ENCODE measurements at regions not wholly inside any gene's neighbourhood (a gene's known extent, or its start where the extent isn't known, plus 50 kb on each side); places are given as distances from the start of the nearest gene placed in this dataset.

DNA sequence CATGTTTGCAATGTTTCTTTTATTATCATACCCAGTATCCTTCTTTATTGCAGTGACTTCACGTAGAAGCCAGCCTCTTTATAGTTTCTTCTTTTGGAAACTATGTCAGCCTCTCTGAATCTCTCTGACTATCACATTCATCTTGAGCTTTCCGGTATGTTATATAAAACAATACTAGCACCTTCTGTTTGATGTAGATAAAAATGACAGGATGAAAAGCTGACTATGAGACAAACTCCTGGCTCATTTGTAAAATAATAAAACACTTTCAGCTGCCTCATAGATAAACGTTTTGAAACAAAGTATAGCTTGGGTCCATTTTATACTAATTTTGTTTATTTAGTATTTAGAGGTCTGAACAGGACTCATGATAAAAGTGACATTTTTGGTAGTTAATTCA is 1145.4 kb upstream of the NUDT12 start:
- Histone ChIP-seq H3K27ac (no peak overlapping the region), H3K36me3 (no peaks in the 10 kb centered on the region), H3K9me3 (peaks cover 0 to 4% (median 2%) of the 10 kb centered on the region in 4 donors), H3K27me3 (no peaks in the 10 kb centered on the region), H3K4me1 (no peaks in the 10 kb centered on the region), H3K4me3 (no peak overlapping the region)
- no peak for ATAC-seq (ENCODE audit: low FRiP score in 2 of 2)
- WGBS, 2 donors = 42 to 50% methylated on average over 3 of the region's 3 CpGs
- no peak for DNase-seq
- TF ChIP-seq POLR2AphosphoS5 (IDR thresholded peaks at IDR 0.05) (no peak), POLR2A (IDR thresholded peaks at IDR 0.05) (no peak), EP300 (IDR thresholded peaks at IDR 0.05) (no peak)
- TF ChIP-seq, protein P1, sequence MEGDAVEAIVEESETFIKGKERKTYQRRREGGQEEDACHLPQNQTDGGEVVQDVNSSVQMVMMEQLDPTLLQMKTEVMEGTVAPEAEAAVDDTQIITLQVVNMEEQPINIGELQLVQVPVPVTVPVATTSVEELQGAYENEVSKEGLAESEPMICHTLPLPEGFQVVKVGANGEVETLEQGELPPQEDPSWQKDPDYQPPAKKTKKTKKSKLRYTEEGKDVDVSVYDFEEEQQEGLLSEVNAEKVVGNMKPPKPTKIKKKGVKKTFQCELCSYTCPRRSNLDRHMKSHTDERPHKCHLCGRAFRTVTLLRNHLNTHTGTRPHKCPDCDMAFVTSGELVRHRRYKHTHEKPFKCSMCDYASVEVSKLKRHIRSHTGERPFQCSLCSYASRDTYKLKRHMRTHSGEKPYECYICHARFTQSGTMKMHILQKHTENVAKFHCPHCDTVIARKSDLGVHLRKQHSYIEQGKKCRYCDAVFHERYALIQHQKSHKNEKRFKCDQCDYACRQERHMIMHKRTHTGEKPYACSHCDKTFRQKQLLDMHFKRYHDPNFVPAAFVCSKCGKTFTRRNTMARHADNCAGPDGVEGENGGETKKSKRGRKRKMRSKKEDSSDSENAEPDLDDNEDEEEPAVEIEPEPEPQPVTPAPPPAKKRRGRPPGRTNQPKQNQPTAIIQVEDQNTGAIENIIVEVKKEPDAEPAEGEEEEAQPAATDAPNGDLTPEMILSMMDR (IDR thresholded peaks at IDR 0.05) = no peak

DNA sequence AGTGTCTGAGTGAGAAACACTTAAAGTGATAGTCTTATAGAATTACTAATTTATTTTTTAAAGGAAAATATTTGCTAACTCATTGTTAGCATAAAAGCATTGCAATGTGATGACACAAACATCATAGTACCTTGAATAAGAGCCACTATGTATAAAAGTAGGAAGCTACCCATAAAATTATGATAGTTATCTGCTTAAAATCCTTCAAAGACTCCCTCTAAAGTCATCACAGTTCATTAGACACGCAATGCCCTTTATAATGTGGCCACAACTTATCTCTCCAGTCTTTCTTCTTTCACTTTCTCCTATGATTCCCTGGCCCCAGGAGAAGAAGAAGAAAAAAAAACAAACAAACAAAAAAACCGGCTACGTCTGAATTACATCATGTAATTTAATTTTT is 1144.0 kb upstream of the NUDT12 start:
- Histone ChIP-seq H3K9me3 (no peaks in the 10 kb centered on the region), H3K4me3 (no peak overlapping the region), H3K27ac (no peak overlapping the region), H3K27me3 (no peaks in the 10 kb centered on the region), H3K4me1 (no peaks in the 10 kb centered on the region), H3K36me3 (no peaks in the 10 kb centered on the region)
- 61 to 73% methylated on average over 3 of the region's 3 CpGs for WGBS, 2 donors
- no peak for TF ChIP-seq POLR2AphosphoS5 (IDR thresholded peaks at IDR 0.05)
- TF ChIP-seq EP300 (IDR thresholded peaks at IDR 0.05) = no peak
- DNase-seq (no peak), ATAC-seq (ENCODE audit: low FRiP score in 2 of 2) (no peak)

DNA sequence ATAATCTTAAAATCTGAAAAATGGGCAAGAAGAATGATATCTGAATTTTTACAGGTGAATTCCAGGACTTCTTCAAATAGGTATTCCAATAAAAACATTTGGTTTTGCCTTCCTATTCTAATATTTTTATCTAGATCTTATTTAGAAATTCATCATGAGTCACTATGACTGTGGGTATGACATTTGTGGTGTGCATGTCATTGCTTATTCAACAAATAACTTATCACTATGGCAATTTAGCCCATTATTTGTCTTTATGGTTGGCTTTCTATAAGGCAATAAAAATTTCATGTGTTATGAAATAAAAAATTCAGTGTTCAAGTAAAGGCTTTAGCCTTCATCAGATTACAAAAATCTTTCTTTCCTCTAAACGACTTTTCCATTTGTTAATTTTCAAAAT is 1139.6 kb upstream of the NUDT12 start:
- ATAC-seq (ENCODE audit: low FRiP score in 2 of 2) = no peak
- no peak for DNase-seq
- H3K9me3 ChIP-seq = peaks cover 0 to 20% (median 13%) of the 10 kb centered on the region in 4 donors
- H3K27me3 ChIP-seq = no peaks in the 10 kb centered on the region
- no peak overlapping the region for H3K27ac ChIP-seq
- no peaks in the 10 kb centered on the region for H3K4me1 ChIP-seq
- TF ChIP-seq POLR2AphosphoS5 (IDR thresholded peaks at IDR 0.05) (no peak), EP300 (IDR thresholded peaks at IDR 0.05) (no peak), POLR2A (IDR thresholded peaks at IDR 0.05) (no peak)
- TF ChIP-seq, protein P1 (IDR thresholded peaks at IDR 0.05) = no peak
- no peak overlapping the region for H3K4me3 ChIP-seq
- WGBS, 2 donors = 76 to 79% methylated on average over 1 of the region's 1 CpG
- H3K36me3 ChIP-seq = no peaks in the 10 kb centered on the region

DNA sequence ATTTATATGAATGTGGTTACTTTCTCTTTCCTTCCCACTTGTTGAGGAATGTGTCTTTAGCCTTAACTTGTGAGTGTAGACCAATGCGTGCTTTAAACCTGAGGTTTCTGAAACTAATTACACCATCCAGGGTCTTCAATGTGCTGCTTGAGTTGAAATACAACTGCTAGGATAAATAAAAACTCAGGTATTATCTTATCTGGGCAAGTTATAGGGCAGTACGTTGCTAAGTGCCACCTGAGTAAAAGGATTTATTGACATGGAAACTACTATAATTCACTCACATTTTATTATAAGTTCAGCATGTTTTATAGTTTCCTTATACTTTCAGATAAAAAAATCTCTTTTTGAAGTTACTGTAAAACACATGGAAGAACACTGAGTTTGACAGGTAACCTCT is 1136.8 kb upstream of the NUDT12 start:
- Histone ChIP-seq H3K27me3 (no peaks in the 10 kb centered on the region), H3K4me1 (no peaks in the 10 kb centered on the region), H3K27ac (no peak overlapping the region), H3K9me3 (peaks cover 0 to 23% (median 13%) of the 10 kb centered on the region in 4 donors), H3K36me3 (no peaks in the 10 kb centered on the region), H3K4me3 (no peak overlapping the region)
- TF ChIP-seq POLR2A (IDR thresholded peaks at IDR 0.05) = no peak
- DNase-seq = no peak
- WGBS, 2 donors = 80 to 88% methylated on average over 2 of the region's 2 CpGs
- no peak for ATAC-seq (ENCODE audit: low FRiP score in 2 of 2)

DNA sequence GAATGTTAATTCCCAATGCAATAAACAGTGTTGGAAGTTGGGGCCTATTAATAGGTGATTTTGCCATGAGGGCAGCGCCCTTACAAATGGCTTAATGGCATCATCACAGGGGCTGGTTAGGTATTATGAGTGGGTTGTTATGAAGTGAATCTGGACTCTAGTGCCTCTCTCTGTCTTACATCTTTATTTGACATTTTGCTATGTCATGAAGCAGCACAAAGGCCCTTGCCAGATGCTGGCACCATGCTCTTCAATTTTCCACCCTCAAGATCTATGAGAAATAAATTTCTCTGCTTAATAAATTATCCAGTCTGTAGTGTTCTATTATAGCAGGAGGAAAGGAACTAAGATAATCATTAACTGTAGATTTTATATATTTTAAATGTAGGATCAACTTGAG is 1098.7 kb upstream of the NUDT12 start:
- TF ChIP-seq EP300 (IDR thresholded peaks at IDR 0.05) (no peak), POLR2AphosphoS5 (IDR thresholded peaks at IDR 0.05) (no peak), POLR2A (IDR thresholded peaks at IDR 0.05) (no peak)
- TF ChIP-seq, protein P1 (IDR thresholded peaks at IDR 0.05) = no peak
- H3K4me1 ChIP-seq = no peaks in the 10 kb centered on the region
- H3K4me3 ChIP-seq = no peak overlapping the region
- H3K36me3 ChIP-seq = no peaks in the 10 kb centered on the region
- no peaks in the 10 kb centered on the region for H3K27me3 ChIP-seq
- no peak for ATAC-seq (ENCODE audit: low FRiP score in 2 of 2)
- WGBS, 2 donors = 78 to 89% methylated on average over 1 of the region's 1 CpG
- H3K27ac ChIP-seq = no peak overlapping the region
- H3K9me3 ChIP-seq = no peaks in the 10 kb centered on the region
- DNase-seq = no peak

DNA sequence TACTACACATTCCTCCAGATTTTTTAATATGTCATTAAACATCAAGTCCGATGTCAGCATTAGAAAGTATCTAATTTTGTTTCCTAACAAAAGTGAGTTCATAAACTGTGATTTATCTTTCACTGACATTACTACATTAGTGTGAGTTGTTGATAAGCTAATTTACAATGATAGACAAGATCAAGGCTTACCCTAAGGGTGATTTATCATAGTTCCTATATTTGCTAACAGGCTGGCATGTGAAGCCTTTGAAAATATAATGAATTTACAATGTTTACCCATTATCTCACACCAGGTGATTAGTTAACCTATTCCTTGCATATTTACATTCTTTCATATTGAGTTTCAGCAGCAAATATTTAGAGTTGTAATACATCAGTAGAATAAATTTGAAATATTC is 1096.9 kb upstream of the NUDT12 start:
- WGBS, 2 donors = 86 to 88% methylated on average over 1 of the region's 1 CpG
- TF ChIP-seq POLR2A (IDR thresholded peaks at IDR 0.05) (no peak), EP300 (IDR thresholded peaks at IDR 0.05) (no peak), POLR2AphosphoS5 (IDR thresholded peaks at IDR 0.05) (no peak)
- TF ChIP-seq, protein P1 (IDR thresholded peaks at IDR 0.05) = no peak
- Histone ChIP-seq H3K9me3 (no peaks in the 10 kb centered on the region), H3K27ac (no peak overlapping the region), H3K36me3 (no peaks in the 10 kb centered on the region), H3K27me3 (no peaks in the 10 kb centered on the region), H3K4me1 (no peaks in the 10 kb centered on the region), H3K4me3 (no peak overlapping the region)
- no peak for DNase-seq
- no peak for ATAC-seq (ENCODE audit: low FRiP score in 2 of 2)
